ENCODE measurements at regions not wholly inside any gene's neighbourhood (a gene's known extent, or its start where the extent isn't known, plus 50 kb on each side); places are given as distances from the start of the nearest gene placed in this dataset.

DNA sequence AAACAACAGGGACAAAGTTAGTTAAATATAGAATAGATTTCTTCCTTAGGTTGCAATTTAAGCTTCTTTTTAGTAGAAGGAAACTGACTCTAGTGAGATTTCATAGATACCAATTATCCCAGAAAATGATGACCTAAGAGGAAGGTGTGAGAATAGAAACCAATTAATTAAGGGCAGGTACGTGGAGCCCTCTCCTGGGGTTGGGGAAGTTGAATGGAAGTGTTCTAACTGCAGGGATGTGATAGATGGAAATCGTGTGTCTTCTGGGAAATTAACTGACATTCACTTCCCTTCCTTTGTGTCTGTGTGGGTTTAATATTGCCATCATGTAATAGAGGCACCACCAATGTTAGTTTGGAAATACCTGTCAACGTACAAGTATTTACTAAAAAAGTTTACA, 204.1 kb upstream of the ANK2 start:
- no peak for DNase-seq (ENCODE audit: extremely low read depth, low read depth, low spot score)

GRCh38 chr4:112847045-112847444, 202.4 kb upstream of the ANK2 start:
- no peak for DNase-seq (ENCODE audit: extremely low read depth, low read depth, low spot score)

DNA sequence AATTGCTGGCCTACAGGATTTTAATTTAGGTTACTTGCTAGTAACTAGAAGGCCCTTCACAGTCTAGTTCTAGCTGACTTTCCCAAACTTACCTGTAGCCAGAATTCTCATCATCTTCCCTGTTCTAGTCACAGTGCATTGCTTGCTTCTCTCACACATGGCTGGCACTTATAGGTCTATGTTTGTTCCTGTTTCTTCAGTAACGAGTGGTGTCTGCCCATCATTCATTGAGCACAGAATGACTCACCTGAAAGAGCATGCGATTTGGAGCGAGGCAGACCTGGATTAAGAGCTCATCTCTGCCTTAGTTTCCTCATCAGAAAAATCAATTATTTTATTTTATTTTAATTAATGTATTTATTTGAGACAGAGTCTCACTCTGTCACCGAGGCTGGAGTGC, 201.7 kb upstream of the ANK2 start:
- no peak for DNase-seq (ENCODE audit: extremely low read depth, low read depth, low spot score)

GRCh38 chr4:112848911-112849310, 200.5 kb upstream of the ANK2 start:
- no peak for DNase-seq (ENCODE audit: extremely low read depth, low read depth, low spot score)

- DNase-seq (ENCODE audit: extremely low read depth, low read depth, low spot score): no peak
Observed at GRCh38 chr4:112852601-112853000, 196.9 kb upstream of the ANK2 start.

GRCh38 chr4:112853662-112854256, 195.7 kb upstream of the ANK2 start:
- no peak for DNase-seq (ENCODE audit: extremely low read depth, low read depth, low spot score)

DNA sequence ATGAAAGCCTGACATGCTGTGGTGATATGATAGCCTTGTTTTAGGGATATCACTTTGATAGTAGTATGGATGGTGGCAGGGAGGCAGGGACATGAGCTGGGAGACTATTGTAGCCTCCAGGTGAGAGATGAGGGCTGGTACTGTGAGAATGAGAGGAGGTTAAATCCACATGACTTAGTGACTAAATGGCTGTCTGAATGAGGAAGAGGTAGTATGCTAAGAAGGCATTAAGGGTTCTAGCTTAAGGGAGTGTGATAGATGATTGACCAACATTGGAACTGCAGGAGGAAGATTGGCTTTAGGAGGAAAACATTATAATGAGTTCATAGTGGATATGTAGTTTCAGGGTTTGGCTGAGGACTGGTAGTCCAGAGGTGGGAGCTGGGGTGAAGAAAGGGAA, 195.0 kb upstream of the ANK2 start:
- no peak for DNase-seq (ENCODE audit: extremely low read depth, low read depth, low spot score)

DNA sequence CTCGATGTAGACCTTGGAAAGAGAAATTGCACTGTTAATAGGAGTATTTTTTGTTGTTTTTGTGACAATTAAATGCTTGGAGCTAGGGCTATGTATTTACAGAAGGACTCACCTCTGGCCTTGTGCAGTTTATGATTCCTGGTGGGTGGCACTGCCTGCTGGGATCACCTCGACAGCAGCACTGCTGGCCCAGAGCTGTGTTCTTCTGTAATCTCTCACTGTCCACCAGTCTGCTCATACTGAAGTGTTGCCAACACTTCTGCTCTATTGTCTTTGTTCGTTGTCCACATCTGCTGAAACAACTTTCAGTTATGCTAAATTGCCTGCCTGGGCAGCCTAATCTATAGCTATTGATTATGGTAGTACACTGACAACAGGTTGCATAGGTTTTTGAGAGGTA, 194.4 kb upstream of the ANK2 start:
- DNase-seq (ENCODE audit: extremely low read depth, low read depth, low spot score): no peak

- no peak for DNase-seq (ENCODE audit: extremely low read depth, low read depth, low spot score)
Observed at GRCh38 chr4:112857461-112857860, 192.0 kb upstream of the ANK2 start.

DNA sequence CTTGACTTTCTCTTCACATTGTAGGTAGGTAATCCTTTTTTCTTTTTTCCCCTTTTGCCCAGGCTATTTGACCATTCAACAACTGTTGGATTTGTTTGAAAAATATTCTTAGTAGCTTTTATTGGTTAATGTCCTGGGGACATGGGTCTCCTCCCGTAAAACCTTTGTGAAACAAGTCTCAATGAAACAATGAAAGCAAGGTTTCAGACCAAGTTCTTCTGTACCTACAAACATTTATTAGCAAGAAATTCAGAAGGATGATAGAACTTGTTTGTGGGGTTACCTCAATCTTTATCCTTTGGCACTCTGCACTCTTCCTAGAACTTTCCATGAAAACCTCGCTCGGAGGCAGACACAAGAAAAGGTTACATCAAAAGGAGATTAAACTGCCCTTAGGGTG, 190.7 kb upstream of the ANK2 start:
- no peak for DNase-seq (ENCODE audit: extremely low read depth, low read depth, low spot score)

DNA sequence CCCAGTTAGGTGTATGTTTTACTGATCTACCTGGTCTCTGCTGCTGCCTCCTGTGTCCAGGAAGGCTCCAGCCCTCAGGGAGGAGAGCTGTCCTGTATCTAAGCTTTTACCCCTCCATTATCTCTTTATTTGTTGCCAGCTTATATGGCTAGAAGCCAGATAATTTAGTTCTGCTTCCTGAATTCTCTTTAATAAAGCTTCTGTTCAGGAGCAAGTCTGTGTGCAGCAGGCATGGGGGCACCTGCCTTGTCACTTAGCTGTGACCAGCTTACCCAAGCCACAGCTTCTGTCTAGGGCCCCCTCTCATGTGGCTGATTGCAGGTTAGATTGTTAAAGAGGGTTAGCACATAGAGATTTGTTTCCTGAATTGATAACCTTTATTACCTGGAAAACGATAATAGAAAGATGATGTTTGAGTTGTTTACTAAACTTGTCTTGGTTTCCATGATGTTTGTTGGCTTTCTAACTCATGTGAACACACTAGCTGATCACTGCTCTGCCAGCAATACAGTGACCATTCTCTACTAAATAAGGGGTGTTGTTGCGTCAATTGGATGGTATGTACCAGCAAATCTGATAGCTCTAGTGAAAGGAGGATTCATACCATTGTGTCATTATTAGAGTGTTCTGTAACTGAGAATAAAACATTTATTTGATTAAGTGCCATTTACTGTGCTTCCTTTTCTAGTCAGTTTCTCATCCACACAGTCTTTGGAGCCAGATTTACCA, 189.8 kb upstream of the ANK2 start:
- no peak for DNase-seq (ENCODE audit: extremely low read depth, low read depth, low spot score)

- no peak for DNase-seq (ENCODE audit: extremely low read depth, low read depth, low spot score)
Observed at GRCh38 chr4:112860830-112861690, 188.4 kb upstream of the ANK2 start.

DNA sequence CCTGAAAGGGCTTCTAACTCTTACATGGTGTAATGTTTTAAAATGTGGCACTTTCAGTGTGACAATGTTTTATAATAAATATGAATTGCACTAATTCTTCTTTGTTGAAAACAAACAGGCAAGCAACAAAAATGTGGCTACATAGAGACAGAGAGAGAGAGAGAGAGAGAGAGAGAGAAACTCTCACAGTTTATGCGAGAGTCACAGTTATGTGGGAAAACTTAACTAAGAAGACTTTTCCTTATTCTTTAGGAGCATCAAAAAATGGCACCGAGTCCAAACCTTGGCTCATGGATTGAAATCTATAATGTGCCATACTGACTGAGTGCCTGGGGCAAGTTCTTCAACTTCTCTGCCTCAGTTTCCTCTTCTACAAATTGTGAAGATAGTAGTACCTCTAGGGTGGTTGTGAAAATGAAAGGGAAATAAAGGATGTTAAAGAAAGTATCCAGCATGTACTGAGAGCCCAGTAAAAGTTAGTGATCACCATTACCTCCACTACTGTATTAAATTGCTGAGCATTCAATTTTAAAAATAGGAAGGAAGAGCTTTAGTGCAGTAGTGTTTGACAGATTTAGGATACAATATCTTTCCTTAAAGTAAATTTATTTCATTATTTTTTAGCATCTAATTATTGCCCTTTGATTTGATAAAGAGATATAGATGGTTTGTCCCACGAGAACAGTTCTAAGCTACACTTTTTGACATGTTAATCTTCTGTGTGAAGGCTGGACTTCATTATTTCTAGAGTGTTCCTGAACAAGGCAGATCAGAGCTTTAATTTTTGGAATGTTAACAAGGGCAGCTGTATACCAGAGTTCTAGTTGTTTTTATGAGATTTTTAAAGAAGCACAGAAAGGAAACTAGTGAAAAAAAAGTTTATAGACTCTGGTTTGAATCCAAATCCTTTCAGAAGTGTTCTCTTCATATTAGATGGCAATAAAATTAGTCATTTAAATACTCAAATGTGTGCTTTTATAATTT, 187.5 kb upstream of the ANK2 start:
- DNase-seq (ENCODE audit: extremely low read depth, low read depth, low spot score): no peak

DNA sequence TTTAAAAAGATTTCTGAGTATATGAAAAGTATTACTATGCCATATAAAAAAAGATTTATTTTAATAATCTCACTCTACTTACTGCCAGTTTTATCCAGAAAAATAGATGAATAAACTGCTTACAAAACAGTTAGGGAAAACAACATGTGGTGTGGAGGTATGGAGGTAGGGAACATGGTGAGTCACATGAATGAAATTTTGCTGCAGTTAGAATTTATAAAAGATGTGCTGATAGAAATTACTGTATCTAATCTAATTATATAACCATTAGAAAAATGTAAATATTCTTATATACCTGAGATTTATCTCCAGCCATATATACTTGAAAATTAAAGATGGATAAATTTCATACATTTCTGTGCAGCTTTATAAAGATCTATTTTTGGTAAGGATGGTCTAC, 184.0 kb upstream of the ANK2 start:
- no peak for DNase-seq (ENCODE audit: extremely low read depth, low read depth, low spot score)

GRCh38 chr4:112876316-112876715, 173.1 kb upstream of the ANK2 start:
- DNase-seq (ENCODE audit: extremely low read depth, low read depth, low spot score): no peak

GRCh38 chr4:112881842-112882241, 167.6 kb upstream of the ANK2 start:
- no peak for DNase-seq (ENCODE audit: extremely low read depth, low read depth, low spot score)

- no peak for DNase-seq (ENCODE audit: extremely low read depth, low read depth, low spot score)
Observed at GRCh38 chr4:112882286-112882685, 167.2 kb upstream of the ANK2 start.

- DNase-seq (ENCODE audit: extremely low read depth, low read depth, low spot score): no peak
Observed at GRCh38 chr4:112884406-112884805, 165.0 kb upstream of the ANK2 start.

DNA sequence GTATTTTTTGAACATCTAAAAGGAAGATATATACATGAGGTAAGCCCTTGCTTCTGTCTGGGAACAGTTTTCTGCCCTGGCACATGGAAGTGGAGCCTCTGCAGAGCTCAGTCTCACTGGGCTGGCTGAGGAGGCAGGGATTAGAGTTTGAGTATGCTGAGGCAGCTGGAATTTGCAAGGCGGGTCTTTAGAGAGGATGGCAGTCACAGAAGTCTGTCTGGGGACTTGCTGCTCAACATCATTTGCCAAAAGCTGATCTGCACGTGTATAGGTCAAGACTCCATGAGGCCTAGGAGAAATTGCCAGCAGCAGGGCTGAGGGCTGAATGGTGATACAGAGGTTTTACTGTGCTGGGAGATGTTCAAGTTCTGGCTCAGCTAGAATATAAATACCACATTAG, 163.6 kb upstream of the ANK2 start:
- no peak for DNase-seq (ENCODE audit: extremely low read depth, low read depth, low spot score)

- no peak for DNase-seq (ENCODE audit: extremely low read depth, low read depth, low spot score)
Observed at GRCh38 chr4:112888622-112889021, 160.8 kb upstream of the ANK2 start.

DNA sequence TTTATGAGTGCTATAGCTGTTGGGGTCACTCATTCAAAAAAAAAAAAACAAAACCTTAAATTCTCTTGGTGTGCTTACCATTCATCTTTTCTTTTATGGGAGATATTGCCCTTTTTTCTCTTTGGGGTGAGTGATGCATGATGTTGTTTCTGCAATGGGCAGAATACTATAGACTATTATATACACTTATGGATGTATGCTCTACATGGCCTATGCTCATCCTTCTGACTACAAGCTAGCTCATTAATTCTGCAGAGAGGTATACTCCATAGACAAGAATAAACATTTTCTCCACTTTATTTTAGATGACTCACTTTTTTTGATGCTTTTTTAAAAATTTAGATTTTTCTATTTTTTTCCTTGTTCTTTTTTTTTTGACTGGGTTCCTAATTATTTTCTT, 160.3 kb upstream of the ANK2 start:
- no peak for DNase-seq (ENCODE audit: extremely low read depth, low read depth, low spot score)
